WI38 (cell line): ENCODE measurements at regions not wholly inside any gene's neighbourhood (a gene's known extent, or its start where the extent isn't known, plus 50 kb on each side); places are given as distances from the start of the nearest gene placed in this dataset.

Experiments used
- H3K4me3 ChIP-seq: 2 replicates; pipeline ENCODE4 v1.5.1; 2011; ENCODE audit warnings: low read depth, mild to moderate bottlenecking, control low read depth, low read length
- TF ChIP-seq, protein P1 (sequence below): IDR thresholded peaks from 2 replicates; pipeline ENCODE4 v1.5.1; 2012; ENCODE audit warnings: low read depth, mild to moderate bottlenecking, control low read depth, low read length

DNA sequence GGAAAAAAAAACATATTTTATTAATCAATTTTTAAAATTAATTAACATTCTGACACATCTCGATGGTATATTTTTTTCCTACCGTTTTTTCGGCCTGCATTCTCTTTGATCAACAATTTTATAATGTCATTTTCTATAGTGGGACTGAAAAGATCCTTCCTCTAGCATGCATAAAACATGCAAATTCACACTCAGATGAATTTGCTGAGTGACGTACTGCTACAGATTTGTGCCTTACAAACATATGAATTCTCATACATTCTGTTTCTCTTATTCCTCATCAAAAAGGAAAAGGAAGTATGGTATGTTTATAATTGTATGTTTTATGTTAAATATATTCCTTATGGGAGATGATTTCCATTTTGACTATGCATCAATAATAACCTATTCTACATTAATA is 458.2 kb downstream of the TSHZ3 start:
- TF ChIP-seq, protein P1, sequence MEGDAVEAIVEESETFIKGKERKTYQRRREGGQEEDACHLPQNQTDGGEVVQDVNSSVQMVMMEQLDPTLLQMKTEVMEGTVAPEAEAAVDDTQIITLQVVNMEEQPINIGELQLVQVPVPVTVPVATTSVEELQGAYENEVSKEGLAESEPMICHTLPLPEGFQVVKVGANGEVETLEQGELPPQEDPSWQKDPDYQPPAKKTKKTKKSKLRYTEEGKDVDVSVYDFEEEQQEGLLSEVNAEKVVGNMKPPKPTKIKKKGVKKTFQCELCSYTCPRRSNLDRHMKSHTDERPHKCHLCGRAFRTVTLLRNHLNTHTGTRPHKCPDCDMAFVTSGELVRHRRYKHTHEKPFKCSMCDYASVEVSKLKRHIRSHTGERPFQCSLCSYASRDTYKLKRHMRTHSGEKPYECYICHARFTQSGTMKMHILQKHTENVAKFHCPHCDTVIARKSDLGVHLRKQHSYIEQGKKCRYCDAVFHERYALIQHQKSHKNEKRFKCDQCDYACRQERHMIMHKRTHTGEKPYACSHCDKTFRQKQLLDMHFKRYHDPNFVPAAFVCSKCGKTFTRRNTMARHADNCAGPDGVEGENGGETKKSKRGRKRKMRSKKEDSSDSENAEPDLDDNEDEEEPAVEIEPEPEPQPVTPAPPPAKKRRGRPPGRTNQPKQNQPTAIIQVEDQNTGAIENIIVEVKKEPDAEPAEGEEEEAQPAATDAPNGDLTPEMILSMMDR = no peak

DNA sequence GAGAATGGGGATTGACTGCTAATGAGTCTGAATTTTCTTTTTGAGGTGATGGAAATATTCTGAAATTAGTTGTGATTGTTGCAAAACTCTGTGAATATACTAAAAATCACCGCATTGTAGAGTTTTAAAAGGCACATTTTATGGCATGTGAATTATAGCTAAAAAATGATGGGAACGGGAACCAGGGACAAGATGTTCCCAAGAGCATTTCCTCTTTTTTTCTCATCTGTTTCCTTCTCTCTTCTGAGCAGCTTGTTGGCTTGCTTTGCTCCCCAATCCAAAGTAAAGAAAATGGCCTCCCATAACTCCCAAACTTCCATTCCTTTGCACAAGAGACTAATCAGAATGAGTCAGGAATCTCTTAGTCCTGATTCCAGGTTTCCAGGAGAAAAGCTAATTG is 459.2 kb downstream of the TSHZ3 start:
- H3K4me3 ChIP-seq = no peak overlapping the region
- TF ChIP-seq, protein P1 = no peak

More for the DNA sequence above, 458.2 kb downstream of the TSHZ3 start:
- H3K4me3 ChIP-seq = no peak overlapping the region

DNA sequence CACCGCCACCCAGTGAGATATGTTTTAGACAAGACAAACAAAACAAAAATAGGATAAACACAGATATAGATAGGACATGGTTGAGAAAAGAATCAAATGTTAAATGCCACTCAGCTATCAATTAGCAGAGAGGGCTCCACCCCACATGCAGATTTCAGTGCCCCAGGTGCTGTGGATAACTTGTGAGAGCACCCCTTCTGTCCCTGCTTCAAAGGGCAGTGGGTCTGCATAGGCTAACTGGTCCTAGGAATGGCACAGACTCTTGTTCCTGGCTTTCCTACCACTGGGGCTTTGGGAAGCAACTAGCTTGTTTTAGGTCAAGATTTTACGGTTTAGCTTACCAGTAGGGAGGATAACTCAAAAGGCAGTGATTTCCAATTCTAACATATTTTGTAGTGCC is 460.3 kb downstream of the TSHZ3 start:
- no peak overlapping the region for H3K4me3 ChIP-seq
- TF ChIP-seq, protein P1 = no peak

DNA sequence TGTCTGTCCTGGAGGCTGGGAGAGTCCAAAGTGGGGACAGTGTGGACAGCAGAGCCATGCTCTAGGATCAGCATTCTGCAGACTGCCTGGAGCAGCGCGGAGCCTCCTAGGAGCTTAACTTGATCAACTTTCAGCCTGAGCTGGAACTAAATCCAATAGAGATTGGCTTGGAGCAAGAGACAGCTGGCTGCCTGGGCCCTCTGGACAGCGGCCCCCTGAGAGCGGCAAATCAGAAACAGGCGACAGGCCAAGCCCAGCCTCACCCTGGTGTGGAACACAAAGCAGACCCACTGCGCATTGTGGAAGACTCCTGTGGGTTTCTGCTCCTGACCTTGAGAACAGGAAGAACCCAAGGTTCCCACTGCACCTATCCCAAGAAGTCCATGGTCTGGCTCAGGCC is 462.2 kb downstream of the TSHZ3 start:
- H3K4me3 ChIP-seq = no peak overlapping the region
- TF ChIP-seq, protein P1 = no peak

DNA sequence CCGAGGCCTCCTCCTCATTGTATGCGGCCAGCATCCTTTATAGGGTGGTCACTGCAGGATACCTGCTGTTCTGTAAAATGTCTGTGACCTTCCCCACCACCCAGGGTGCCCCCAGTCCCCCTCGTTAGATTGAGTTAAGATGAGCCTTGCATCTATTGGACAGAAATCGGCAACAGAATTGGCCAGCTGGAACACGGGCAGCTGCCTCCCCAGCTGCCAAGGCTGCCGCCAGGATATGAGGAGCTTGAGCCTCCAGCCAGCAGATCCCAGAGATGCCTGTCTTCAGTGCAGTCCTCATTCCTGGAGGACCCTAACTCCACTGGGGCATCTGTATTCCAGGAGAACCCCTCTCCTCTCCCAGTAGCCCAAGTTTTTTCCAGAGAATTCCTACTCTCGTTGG is 463.0 kb downstream of the TSHZ3 start:
- TF ChIP-seq, protein P1 = no peak
- H3K4me3 ChIP-seq = no peak overlapping the region

DNA sequence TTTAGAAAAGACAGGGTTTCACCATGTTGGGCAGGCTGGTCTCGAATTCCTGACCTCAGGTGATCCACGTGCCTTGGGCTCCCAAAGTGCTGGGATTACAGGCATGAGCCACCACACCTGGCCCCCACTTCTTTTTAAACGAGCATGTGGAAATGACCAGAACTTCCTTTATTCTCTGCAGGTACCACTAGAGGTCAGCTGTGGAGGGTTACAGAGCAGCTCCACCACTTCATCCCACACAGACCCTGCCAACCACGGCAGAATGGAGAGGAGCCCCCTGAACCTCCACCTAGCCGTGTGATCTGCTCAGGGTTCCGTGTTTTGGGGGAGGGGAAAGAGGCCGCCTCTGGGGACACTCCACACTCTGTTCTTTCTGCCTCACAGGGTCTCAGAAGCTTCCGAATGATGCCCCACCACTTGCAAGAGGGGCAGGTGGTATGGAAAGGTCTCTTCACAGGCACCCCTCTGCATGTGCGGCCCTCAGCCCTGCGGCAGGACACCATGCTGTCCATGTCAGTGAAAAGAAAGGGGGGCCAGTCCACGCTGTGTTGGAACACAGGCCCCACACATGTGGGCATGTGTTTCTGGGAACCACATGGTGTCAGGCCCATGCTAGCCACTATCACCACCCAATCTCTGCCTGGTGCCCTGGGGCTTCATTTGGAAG is 465.0 kb downstream of the TSHZ3 start:
- no peak overlapping the region for H3K4me3 ChIP-seq
- TF ChIP-seq, protein P1 = no peak

DNA sequence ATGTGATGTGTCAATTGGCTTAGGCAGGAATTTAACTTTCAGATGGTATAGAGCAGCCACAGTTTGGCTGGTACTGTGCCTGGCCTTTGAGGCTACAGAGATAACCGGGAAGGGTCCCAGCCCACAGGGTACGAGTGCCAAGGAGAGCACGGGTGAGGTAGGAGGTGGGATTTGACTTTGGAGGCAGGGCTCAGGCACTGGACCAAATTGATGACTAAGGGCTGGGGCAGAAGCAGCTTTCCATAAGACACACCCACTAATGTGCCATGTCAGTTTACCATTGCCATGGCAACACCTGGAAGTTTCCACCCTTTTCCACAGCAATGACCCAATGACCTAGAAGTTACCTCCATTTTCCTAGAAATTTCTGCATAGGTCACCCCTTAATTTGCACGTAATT is 466.2 kb downstream of the TSHZ3 start:
- TF ChIP-seq, protein P1 = no peak

More for the DNA sequence above, 466.2 kb downstream of the TSHZ3 start:
- H3K4me3 ChIP-seq = no peak overlapping the region
